ENCODE measurements at regions not wholly inside any gene's neighbourhood (a gene's known extent, or its start where the extent isn't known, plus 50 kb on each side); places are given as distances from the start of the nearest gene placed in this dataset.

GRCh38 chr2:64704161-64704560 is 50.4 kb upstream of the SERTAD2 start:
- no peak for DNase-seq (ENCODE audit: low spot score)

DNA sequence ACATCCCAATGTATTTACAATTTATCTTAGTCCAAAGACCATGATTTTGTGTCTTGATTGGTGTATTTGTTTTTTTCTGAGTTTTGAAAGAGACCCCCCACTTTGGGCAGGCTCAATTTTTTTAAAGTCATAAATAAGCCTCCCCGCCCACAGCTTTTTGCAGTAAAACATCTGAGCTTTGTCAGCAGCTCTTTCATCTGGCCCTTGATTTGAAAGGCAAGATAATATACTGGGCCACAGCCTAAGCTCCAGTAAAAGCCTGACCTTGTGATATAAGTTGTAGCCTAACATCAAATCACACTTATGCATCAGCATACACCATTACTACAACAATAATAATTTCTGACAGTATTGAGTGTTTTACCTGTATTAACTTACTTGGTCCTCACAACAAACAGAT is 51.3 kb upstream of the SERTAD2 start:
- DNase-seq (ENCODE audit: low spot score): no peak

DNA sequence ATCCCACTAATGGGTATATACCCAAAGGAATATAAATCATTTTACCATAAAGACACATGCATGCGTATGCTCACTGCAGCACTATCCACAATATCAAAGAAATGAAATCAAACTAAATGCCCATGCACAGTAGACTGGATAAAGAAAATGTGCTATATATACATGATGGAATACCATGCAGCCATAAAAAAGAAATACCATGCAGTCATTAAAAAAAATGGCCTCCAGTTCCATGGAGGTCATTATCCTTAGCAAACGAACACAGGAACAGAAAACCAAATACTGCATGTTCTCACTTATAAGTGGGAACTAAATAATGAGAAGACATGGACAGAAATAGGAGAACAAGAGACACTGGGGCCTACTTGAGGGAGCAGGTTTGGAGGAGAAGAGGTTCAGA is 53.6 kb upstream of the SERTAD2 start:
- DNase-seq (ENCODE audit: low spot score): no peak

GRCh38 chr2:64708829-64709228 is 55.1 kb upstream of the SERTAD2 start:
- no peak for DNase-seq (ENCODE audit: low spot score)

- no peak for DNase-seq (ENCODE audit: low spot score)
Observed at GRCh38 chr2:64711252-64711800, 57.6 kb upstream of the SERTAD2 start.

DNA sequence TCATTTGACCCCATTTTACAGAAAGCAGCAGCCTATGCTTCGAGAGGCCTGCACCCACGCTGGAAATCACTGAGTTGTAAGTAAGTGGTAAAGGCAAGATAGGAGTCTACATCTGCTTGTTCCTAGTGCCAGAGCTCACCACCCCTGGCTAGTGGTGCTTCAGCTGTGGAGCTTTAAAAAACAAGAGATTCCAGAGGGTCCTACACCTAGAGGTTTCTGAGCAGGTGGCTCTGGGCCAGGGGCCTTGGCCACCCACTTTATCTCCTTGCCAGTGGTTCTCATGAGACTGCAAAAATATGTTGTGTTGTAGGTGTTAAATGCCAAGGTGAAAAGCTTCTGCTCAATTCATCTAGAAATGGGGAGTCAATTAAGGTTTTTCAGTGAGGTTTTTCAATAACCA is 60.0 kb upstream of the SERTAD2 start:
- no peak for DNase-seq (ENCODE audit: low spot score)

DNA sequence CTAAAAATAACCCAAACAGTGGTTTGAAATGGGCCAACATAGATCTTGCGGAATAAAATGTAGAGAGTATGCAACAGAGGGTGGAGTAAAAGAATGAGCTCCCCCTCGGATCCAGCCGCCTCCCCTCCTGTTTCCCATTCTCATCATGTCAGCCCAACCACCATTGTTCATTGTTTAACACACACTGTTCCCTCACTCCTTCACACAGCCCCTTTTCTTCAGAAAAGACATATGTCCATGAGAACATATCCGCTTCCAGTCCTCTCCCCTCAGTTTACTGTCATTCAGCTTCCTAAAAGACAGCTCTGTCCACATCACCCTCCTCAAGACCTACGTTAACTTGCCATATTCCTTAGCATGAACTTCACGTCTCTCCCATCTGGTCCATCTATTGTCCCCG is 62.9 kb upstream of the SERTAD2 start:
- DNase-seq (ENCODE audit: low spot score): no peak

- no peak for DNase-seq (ENCODE audit: low spot score)
Observed at GRCh38 chr2:64718250-64718885, 64.7 kb upstream of the SERTAD2 start.

DNA sequence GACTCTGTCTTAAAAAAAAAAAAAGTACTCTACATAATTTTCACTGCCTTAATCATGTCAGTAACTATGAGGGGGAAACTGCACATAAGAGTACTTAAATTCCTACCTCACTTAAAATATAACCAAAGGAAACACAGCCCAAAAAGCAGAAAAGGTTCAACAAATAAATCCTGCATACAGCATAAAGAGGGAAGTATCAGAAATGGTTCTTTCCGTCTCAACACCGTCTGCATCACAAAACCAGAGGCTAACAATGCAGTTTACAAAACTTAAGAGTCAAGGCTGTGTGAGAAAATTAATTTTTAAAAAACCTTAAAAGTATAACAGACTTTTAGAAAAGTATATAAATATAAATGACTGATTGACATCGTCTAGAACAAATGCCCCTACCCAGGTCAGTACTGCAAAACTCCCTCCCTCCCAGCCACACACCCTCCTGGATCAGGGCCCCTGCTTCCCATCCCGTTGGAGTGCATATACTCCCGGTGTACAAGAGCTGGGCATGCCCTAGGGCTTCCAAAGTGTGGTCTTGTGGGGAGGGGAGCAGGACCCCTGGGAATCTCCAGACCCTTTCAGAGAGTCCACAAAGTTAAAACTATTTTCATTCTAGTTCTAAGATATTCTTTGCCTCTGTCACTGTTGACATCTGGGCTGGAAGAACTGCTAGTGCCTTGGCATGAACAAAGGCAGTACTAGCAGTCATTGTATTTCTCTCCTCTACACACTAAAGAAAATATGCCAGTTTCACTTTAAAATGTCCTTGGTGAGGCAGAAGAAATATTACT is 67.0 kb upstream of the SERTAD2 start:
- no peak for DNase-seq (ENCODE audit: low spot score)

GRCh38 chr2:64721320-64721623 is 67.6 kb upstream of the SERTAD2 start:
- no peak for DNase-seq (ENCODE audit: low spot score)

- no peak for DNase-seq (ENCODE audit: low spot score)
Observed at GRCh38 chr2:64722291-64723044, 68.8 kb upstream of the SERTAD2 start.

GRCh38 chr2:64727013-64727767 is 73.5 kb upstream of the SERTAD2 start:
- peak; percentile 84 for DNase-seq (ENCODE audit: low spot score)

- peak; percentile 48 for DNase-seq (ENCODE audit: low spot score)
Observed at GRCh38 chr2:64727843-64728463, 74.2 kb upstream of the SERTAD2 start.

GRCh38 chr2:64730551-64731262 is 77.0 kb upstream of the SERTAD2 start:
- peak; percentile 68 for DNase-seq (ENCODE audit: low spot score)

GRCh38 chr2:64731263-64731643 is 77.5 kb upstream of the SERTAD2 start:
- DNase-seq (ENCODE audit: low spot score): no peak

DNA sequence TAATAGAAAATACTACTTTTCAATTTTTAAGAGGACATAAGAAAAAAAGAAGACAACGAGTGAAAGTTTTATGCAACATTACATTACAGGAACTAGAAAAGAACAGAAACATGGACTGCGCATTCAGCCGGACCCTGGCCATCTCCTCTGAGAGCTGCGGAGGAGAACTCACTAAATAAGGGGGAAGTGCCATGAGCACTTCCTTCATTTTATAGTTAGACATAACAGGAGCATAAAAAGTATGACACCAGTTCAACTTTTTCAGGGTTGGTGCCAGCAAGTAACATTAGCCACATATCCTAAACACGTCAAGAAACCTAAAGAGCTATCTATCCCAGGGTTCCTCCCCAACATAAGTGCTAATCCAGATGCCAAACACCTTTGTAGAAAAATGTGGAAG is 78.0 kb upstream of the SERTAD2 start:
- DNase-seq (ENCODE audit: low spot score): no peak

GRCh38 chr2:64732146-64732545 is 78.4 kb upstream of the SERTAD2 start:
- DNase-seq (ENCODE audit: low spot score): no peak

DNA sequence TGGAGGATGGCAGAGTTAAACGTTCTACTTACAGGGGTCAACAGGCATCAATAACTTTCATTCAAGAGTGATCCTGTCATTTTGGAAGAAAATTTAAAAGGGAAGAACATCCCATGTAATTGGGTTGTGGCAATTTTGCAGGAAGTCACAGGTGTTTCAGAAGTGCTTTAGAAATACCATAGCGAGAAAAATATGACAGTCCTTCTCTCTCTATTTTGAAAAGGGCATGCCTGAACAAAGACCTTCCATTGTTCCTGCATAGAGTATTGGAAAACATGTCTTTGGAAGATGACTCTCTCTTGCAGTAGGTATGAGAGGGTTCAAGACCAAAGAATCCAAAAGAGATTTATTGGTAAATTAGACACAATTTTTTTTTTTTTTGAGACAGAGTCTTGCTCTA is 81.8 kb upstream of the SERTAD2 start:
- DNase-seq (ENCODE audit: low spot score): no peak

DNA sequence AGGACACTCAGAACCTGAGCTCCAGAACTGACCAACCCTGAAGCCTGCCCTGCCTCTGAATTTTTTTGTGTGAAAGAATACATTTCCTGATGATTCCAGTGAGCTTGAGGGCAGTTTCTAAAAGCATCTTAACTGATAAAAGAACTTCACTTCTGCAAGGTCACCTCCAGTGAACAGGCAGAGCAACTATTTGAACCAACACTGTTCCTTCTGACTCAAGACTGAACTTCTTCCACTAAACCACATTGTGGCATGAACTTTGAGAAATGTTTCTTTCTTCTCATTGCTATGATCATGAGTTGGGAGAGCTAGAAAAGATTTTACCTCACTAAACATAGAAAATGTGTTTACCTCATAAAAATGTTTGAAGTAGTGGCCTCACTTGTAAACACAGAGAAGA is 83.8 kb upstream of the SERTAD2 start:
- no peak for DNase-seq (ENCODE audit: low spot score)

DNA sequence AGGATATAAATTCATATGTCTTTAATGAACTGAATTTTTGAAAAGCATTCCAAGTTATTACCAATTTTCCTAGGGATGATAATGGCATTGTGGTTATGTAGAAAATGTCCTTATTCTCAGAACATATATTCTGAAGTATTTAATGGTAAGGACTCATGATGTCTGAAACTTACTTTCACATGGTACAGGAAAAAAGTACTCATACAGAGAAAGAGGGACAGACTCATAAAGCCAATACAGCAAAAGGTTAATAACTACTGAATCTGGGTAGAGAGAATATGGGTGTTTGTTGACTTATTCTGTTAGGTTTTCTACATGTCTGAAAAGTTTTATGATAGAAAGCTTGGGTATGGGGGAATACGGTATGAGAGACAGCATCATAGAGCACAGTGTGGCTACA is 84.3 kb upstream of the SERTAD2 start:
- DNase-seq (ENCODE audit: low spot score): no peak

DNA sequence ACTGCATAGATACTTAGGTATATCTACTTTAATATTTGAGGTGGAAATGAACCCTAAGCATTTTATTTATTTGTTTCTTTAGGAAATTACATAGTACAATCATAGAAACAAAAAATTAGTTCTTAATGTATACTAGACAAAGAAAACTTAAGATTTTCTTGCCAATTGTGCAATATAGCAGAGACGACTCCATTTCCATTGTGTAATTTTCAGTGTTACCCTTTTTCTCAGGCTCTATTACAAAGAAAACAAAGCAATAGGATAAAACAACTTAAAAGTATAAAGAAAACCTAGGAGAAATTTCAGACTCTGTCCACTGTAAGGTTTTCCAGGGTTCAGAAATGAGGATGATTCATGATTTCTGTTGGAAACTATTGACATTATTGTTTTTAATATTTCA is 89.0 kb upstream of the SERTAD2 start:
- DNase-seq (ENCODE audit: low spot score): no peak
